Immature natural killer cell (primary cell): ENCODE measurements at regions not wholly inside any gene's neighbourhood (a gene's known extent, or its start where the extent isn't known, plus 50 kb on each side); places are given as distances from the start of the nearest gene placed in this dataset.

Experiments
- DNase-seq, 3 donors: peaks; one replicate each; pipeline ENCODE4 v3.0.0; 2022; ENCODE audit warnings: mixed read lengths in 1 of 3
- H3K27ac Mint-ChIP-seq, 6 donors: one replicate each; pipeline ENCODE4 v1.8.0; 2020; ENCODE audit warnings: mixed read lengths in 6 of 6, mild to moderate bottlenecking in 5 of 6, inconsistent platforms in 4 of 6, moderate library complexity in 3 of 6
- H3K27me3 Mint-ChIP-seq, 3 donors: one replicate each; pipeline ENCODE4 v1.8.0; 2020 to 2021; ENCODE audit warnings: low read depth in 3 of 3, mild to moderate bottlenecking in 3 of 3, mixed read lengths in 3 of 3, moderate library complexity in 3 of 3, inconsistent platforms in 1 of 3
- H3K36me3 Mint-ChIP-seq, 3 donors: one replicate each; pipeline ENCODE4 v1.8.0; 2020; ENCODE audit warnings: mixed read lengths in 3 of 3, inconsistent platforms in 2 of 3, mild to moderate bottlenecking in 2 of 3
- H3K4me1 Mint-ChIP-seq, 2 donors: one replicate each; pipeline ENCODE4 v1.8.0; 2020; ENCODE audit warnings: inconsistent platforms in 2 of 2, mild to moderate bottlenecking in 2 of 2, mixed read lengths in 2 of 2, moderate library complexity in 1 of 2
- H3K4me3 Mint-ChIP-seq, 5 donors: one replicate each; pipeline ENCODE4 v1.8.0; 2020; ENCODE audit warnings: mild to moderate bottlenecking in 5 of 5, mixed read lengths in 5 of 5, inconsistent platforms in 3 of 5, moderate library complexity in 3 of 5
- H3K9me3 Mint-ChIP-seq, 6 donors: one replicate each; pipeline ENCODE4 v1.8.0; 2020; ENCODE audit warnings: mild to moderate bottlenecking in 6 of 6, mixed read lengths in 6 of 6, inconsistent platforms in 4 of 6, moderate library complexity in 3 of 6

- Mint-ChIP-seq H3K27ac (peak overlapping the region in 1 of 6 donors; percentile 75), H3K27me3 (peaks cover 0 to 5% (median 3%) of the 10 kb centered on the region in 3 donors), H3K36me3 (no peaks in the 10 kb centered on the region), H3K4me3 (no peak overlapping the region), H3K9me3 (no peaks in the 10 kb centered on the region), H3K4me1 (no peaks in the 10 kb centered on the region)
- no peak for DNase-seq
Observed at GRCh38 chr1:18552631-18553030, 71.9 kb downstream of the KLHDC7A start.

- Mint-ChIP-seq H3K27me3 (peaks cover 2 to 8% (median 6%) of the 10 kb centered on the region in 3 donors), H3K9me3 (no peaks in the 10 kb centered on the region), H3K36me3 (no peaks in the 10 kb centered on the region), H3K4me3 (no peak overlapping the region), H3K27ac (no peak overlapping the region), H3K4me1 (peaks cover 0 to 2% of the 10 kb centered on the region in 2 donors)
- DNase-seq: no peak
Observed at GRCh38 chr1:18553388-18553787, 72.7 kb downstream of the KLHDC7A start.

GRCh38 chr1:18554099-18554498, 73.4 kb downstream of the KLHDC7A start:
- Mint-ChIP-seq H3K9me3 (no peaks in the 10 kb centered on the region), H3K36me3 (no peaks in the 10 kb centered on the region), H3K4me3 (no peak overlapping the region), H3K27me3 (peaks cover 3 to 9% (median 6%) of the 10 kb centered on the region in 3 donors), H3K27ac (no peak overlapping the region), H3K4me1 (peaks cover 0 to 2% of the 10 kb centered on the region in 2 donors)
- no peak for DNase-seq

GRCh38 chr1:18554597-18554996, 73.9 kb downstream of the KLHDC7A start:
- Mint-ChIP-seq H3K9me3 (no peaks in the 10 kb centered on the region), H3K4me1 (peaks cover 0 to 2% of the 10 kb centered on the region in 2 donors), H3K27ac (no peak overlapping the region)

GRCh38 chr1:18555036-18555435, 74.3 kb downstream of the KLHDC7A start:
- no peaks in the 10 kb centered on the region for H3K36me3 Mint-ChIP-seq
- H3K27me3 Mint-ChIP-seq: peaks cover 3 to 14% (median 3%) of the 10 kb centered on the region in 3 donors
- H3K4me3 Mint-ChIP-seq: no peak overlapping the region
- H3K27ac Mint-ChIP-seq: no peak overlapping the region
- no peak for DNase-seq
- H3K4me1 Mint-ChIP-seq: peaks cover 0 to 2% of the 10 kb centered on the region in 2 donors
- H3K9me3 Mint-ChIP-seq: no peaks in the 10 kb centered on the region

More at GRCh38 chr1:18554597-18554996, 73.9 kb downstream of the KLHDC7A start:
- DNase-seq: no peak
- no peaks in the 10 kb centered on the region for H3K36me3 Mint-ChIP-seq
- peaks cover 3 to 13% (median 5%) of the 10 kb centered on the region in 3 donors for H3K27me3 Mint-ChIP-seq
- H3K4me3 Mint-ChIP-seq: no peak overlapping the region

GRCh38 chr1:18556364-18556763, 74.3 kb upstream of the PAX7 start:
- no peak overlapping the region for H3K4me3 Mint-ChIP-seq

GRCh38 chr1:18557621-18558465, 72.8 kb upstream of the PAX7 start:
- Mint-ChIP-seq H3K27me3 (peaks cover 7 to 15% (median 9%) of the 10 kb centered on the region in 3 donors), H3K27ac (no peak overlapping the region), H3K9me3 (no peaks in the 10 kb centered on the region), H3K4me1 (peaks cover 0 to 2% of the 10 kb centered on the region in 2 donors), H3K4me3 (peak overlapping the region in 1 of 5 donors; percentile 24), H3K36me3 (no peaks in the 10 kb centered on the region)
- no peak for DNase-seq

More at GRCh38 chr1:18556364-18556763, 74.3 kb upstream of the PAX7 start:
- no peaks in the 10 kb centered on the region for H3K9me3 Mint-ChIP-seq
- peaks cover 7 to 15% (median 9%) of the 10 kb centered on the region in 3 donors for H3K27me3 Mint-ChIP-seq
- peaks cover 0 to 2% of the 10 kb centered on the region in 2 donors for H3K4me1 Mint-ChIP-seq
- no peak for DNase-seq
- no peak overlapping the region for H3K27ac Mint-ChIP-seq
- no peaks in the 10 kb centered on the region for H3K36me3 Mint-ChIP-seq

GRCh38 chr1:18560692-18561091, 70.0 kb upstream of the PAX7 start:
- no peaks in the 10 kb centered on the region for H3K9me3 Mint-ChIP-seq
- peaks cover 7 to 15% (median 9%) of the 10 kb centered on the region in 3 donors for H3K27me3 Mint-ChIP-seq

GRCh38 chr1:18561967-18562366, 68.7 kb upstream of the PAX7 start:
- Mint-ChIP-seq H3K27me3 (peaks cover 7 to 13% (median 9%) of the 10 kb centered on the region in 3 donors), H3K9me3 (no peaks in the 10 kb centered on the region), H3K36me3 (no peaks in the 10 kb centered on the region), H3K4me1 (peaks cover 0 to 2% of the 10 kb centered on the region in 2 donors), H3K27ac (no peak overlapping the region), H3K4me3 (no peak overlapping the region)
- DNase-seq: no peak

More at GRCh38 chr1:18560692-18561091, 70.0 kb upstream of the PAX7 start:
- no peaks in the 10 kb centered on the region for H3K36me3 Mint-ChIP-seq
- peaks cover 0 to 2% of the 10 kb centered on the region in 2 donors for H3K4me1 Mint-ChIP-seq
- H3K27ac Mint-ChIP-seq: no peak overlapping the region
- no peak for DNase-seq
- no peak overlapping the region for H3K4me3 Mint-ChIP-seq

GRCh38 chr1:18564676-18565075, 66.0 kb upstream of the PAX7 start:
- H3K4me3 Mint-ChIP-seq: no peak overlapping the region
- peaks cover 2 to 7% (median 6%) of the 10 kb centered on the region in 3 donors for H3K27me3 Mint-ChIP-seq
- no peaks in the 10 kb centered on the region for H3K36me3 Mint-ChIP-seq
- no peaks in the 10 kb centered on the region for H3K9me3 Mint-ChIP-seq
- H3K4me1 Mint-ChIP-seq: no peaks in the 10 kb centered on the region
- no peak for DNase-seq
- no peak overlapping the region for H3K27ac Mint-ChIP-seq

- H3K9me3 Mint-ChIP-seq: no peaks in the 10 kb centered on the region
Observed at GRCh38 chr1:18565321-18565720, 65.3 kb upstream of the PAX7 start.

GRCh38 chr1:18568489-18568888, 62.2 kb upstream of the PAX7 start:
- no peaks in the 10 kb centered on the region for H3K36me3 Mint-ChIP-seq
- H3K27me3 Mint-ChIP-seq: peaks cover 2 to 4% (median 2%) of the 10 kb centered on the region in 3 donors
- no peak overlapping the region for H3K27ac Mint-ChIP-seq
- DNase-seq: no peak
- no peak overlapping the region for H3K4me3 Mint-ChIP-seq
- H3K9me3 Mint-ChIP-seq: peaks cover 0 to 2% (median 0%) of the 10 kb centered on the region in 6 donors
- H3K4me1 Mint-ChIP-seq: no peaks in the 10 kb centered on the region

More at GRCh38 chr1:18565321-18565720, 65.3 kb upstream of the PAX7 start:
- DNase-seq: no peak
- peaks cover 0 to 7% (median 6%) of the 10 kb centered on the region in 3 donors for H3K27me3 Mint-ChIP-seq
- H3K4me3 Mint-ChIP-seq: no peak overlapping the region
- no peaks in the 10 kb centered on the region for H3K4me1 Mint-ChIP-seq
- no peaks in the 10 kb centered on the region for H3K36me3 Mint-ChIP-seq
- no peak overlapping the region for H3K27ac Mint-ChIP-seq

- peaks cover 2 to 5% (median 4%) of the 10 kb centered on the region in 3 donors for H3K27me3 Mint-ChIP-seq
Observed at GRCh38 chr1:18569251-18569650, 61.4 kb upstream of the PAX7 start.

GRCh38 chr1:18569811-18570545, 60.7 kb upstream of the PAX7 start:
- H3K9me3 Mint-ChIP-seq: peaks cover 0 to 2% (median 0%) of the 10 kb centered on the region in 6 donors
- no peak for DNase-seq
- peak overlapping the region in 1 of 6 donors; percentile 44 for H3K27ac Mint-ChIP-seq
- no peaks in the 10 kb centered on the region for H3K4me1 Mint-ChIP-seq
- no peak overlapping the region for H3K4me3 Mint-ChIP-seq
- peaks cover 2 to 5% (median 4%) of the 10 kb centered on the region in 3 donors for H3K27me3 Mint-ChIP-seq
- H3K36me3 Mint-ChIP-seq: no peaks in the 10 kb centered on the region

More at GRCh38 chr1:18569251-18569650, 61.4 kb upstream of the PAX7 start:
- H3K9me3 Mint-ChIP-seq: peaks cover 0 to 2% (median 0%) of the 10 kb centered on the region in 6 donors
- no peak overlapping the region for H3K27ac Mint-ChIP-seq
- H3K4me3 Mint-ChIP-seq: no peak overlapping the region
- H3K36me3 Mint-ChIP-seq: no peaks in the 10 kb centered on the region
- H3K4me1 Mint-ChIP-seq: no peaks in the 10 kb centered on the region
- no peak for DNase-seq
